Activated naive CD8-positive, alpha-beta T cell (primary cell): ENCODE measurements at regions not wholly inside any gene's neighbourhood (a gene's known extent, or its start where the extent isn't known, plus 50 kb on each side); places are given as distances from the start of the nearest gene placed in this dataset.
"Not testable (repeated sequence)": the region's sequence is repeated elsewhere in the genome, so short reads cannot be mapped to it uniquely, and the experiment has no call there.

ENCODE experiments used
- H3K27ac Mint-ChIP-seq: one replicate; pipeline ENCODE4 v1.8.0; 2021; ENCODE audit warnings: mixed read lengths
- H3K27me3 Mint-ChIP-seq: one replicate; pipeline ENCODE4 v1.8.0; 2021; ENCODE audit warnings: mixed read lengths
- H3K36me3 Mint-ChIP-seq: one replicate; pipeline ENCODE4 v1.8.0; 2021; ENCODE audit warnings: mixed read lengths
- H3K4me1 Mint-ChIP-seq: one replicate; pipeline ENCODE4 v1.8.0; 2021; ENCODE audit warnings: low read depth, mixed read lengths
- H3K4me3 Mint-ChIP-seq: one replicate; pipeline ENCODE4 v1.8.0; 2021; ENCODE audit warnings: mild to moderate bottlenecking, mixed read lengths
- H3K9me3 Mint-ChIP-seq: one replicate; pipeline ENCODE4 v1.8.0; 2021; ENCODE audit warnings: low read depth, mixed read lengths

GRCh38 chr1:189121941-189122340 is 1355.7 kb downstream of the BRINP3 start:
- no peak overlapping the region for H3K4me3 Mint-ChIP-seq
- no peaks in the 10 kb centered on the region for H3K27me3 Mint-ChIP-seq
- H3K4me1 Mint-ChIP-seq = no peaks in the 10 kb centered on the region
- H3K27ac Mint-ChIP-seq = no peak overlapping the region
- no peaks in the 10 kb centered on the region for H3K36me3 Mint-ChIP-seq
- no peaks in the 10 kb centered on the region for H3K9me3 Mint-ChIP-seq

GRCh38 chr1:189125694-189126093 is 1352.0 kb downstream of the BRINP3 start:
- H3K27ac Mint-ChIP-seq = no peak overlapping the region
- H3K4me3 Mint-ChIP-seq = no peak overlapping the region
- no peaks in the 10 kb centered on the region for H3K9me3 Mint-ChIP-seq
- H3K27me3 Mint-ChIP-seq = no peaks in the 10 kb centered on the region
- H3K36me3 Mint-ChIP-seq = no peaks in the 10 kb centered on the region
- no peaks in the 10 kb centered on the region for H3K4me1 Mint-ChIP-seq

GRCh38 chr1:189131576-189131975 is 1346.1 kb downstream of the BRINP3 start:
- Mint-ChIP-seq H3K4me1 (no peaks in the 10 kb centered on the region), H3K27me3 (no peaks in the 10 kb centered on the region), H3K27ac (no peak overlapping the region), H3K4me3 (no peak overlapping the region), H3K36me3 (no peaks in the 10 kb centered on the region), H3K9me3 (peaks cover 3% of the 10 kb centered on the region)

GRCh38 chr1:189139748-189140147 is 1337.9 kb downstream of the BRINP3 start:
- not testable (repeated sequence) for H3K9me3 Mint-ChIP-seq, H3K27ac Mint-ChIP-seq, H3K4me3 Mint-ChIP-seq, H3K4me1 Mint-ChIP-seq, H3K27me3 Mint-ChIP-seq, H3K36me3 Mint-ChIP-seq

- Mint-ChIP-seq H3K4me3 (no peak overlapping the region), H3K9me3 (no peaks in the 10 kb centered on the region), H3K4me1 (no peaks in the 10 kb centered on the region), H3K27me3 (no peaks in the 10 kb centered on the region), H3K36me3 (no peaks in the 10 kb centered on the region), H3K27ac (no peak overlapping the region)
These were observed 1336.6 kb downstream of the BRINP3 start for GRCh38 chr1:189141056-189141455.

GRCh38 chr1:189149547-189150375 is 1327.9 kb downstream of the BRINP3 start:
- no peak overlapping the region for H3K27ac Mint-ChIP-seq
- no peaks in the 10 kb centered on the region for H3K4me1 Mint-ChIP-seq
- H3K9me3 Mint-ChIP-seq = peaks cover 5% of the 10 kb centered on the region
- H3K27me3 Mint-ChIP-seq = no peaks in the 10 kb centered on the region
- no peak overlapping the region for H3K4me3 Mint-ChIP-seq
- no peaks in the 10 kb centered on the region for H3K36me3 Mint-ChIP-seq

- Mint-ChIP-seq H3K27me3 (no peaks in the 10 kb centered on the region), H3K9me3 (peaks cover 7% of the 10 kb centered on the region), H3K36me3 (no peaks in the 10 kb centered on the region), H3K4me3 (no peak overlapping the region), H3K27ac (no peak overlapping the region), H3K4me1 (no peaks in the 10 kb centered on the region)
These were observed 1327.0 kb downstream of the BRINP3 start for GRCh38 chr1:189150624-189151023.

GRCh38 chr1:189151361-189151760 is 1326.3 kb downstream of the BRINP3 start:
- peaks cover 9% of the 10 kb centered on the region for H3K9me3 Mint-ChIP-seq
- H3K4me1 Mint-ChIP-seq = no peaks in the 10 kb centered on the region
- no peaks in the 10 kb centered on the region for H3K36me3 Mint-ChIP-seq
- H3K27me3 Mint-ChIP-seq = no peaks in the 10 kb centered on the region
- no peak overlapping the region for H3K27ac Mint-ChIP-seq
- H3K4me3 Mint-ChIP-seq = no peak overlapping the region

GRCh38 chr1:189152685-189153084 is 1325.0 kb downstream of the BRINP3 start:
- peaks cover 9% of the 10 kb centered on the region for H3K9me3 Mint-ChIP-seq
- no peaks in the 10 kb centered on the region for H3K27me3 Mint-ChIP-seq
- no peaks in the 10 kb centered on the region for H3K4me1 Mint-ChIP-seq
- no peak overlapping the region for H3K4me3 Mint-ChIP-seq
- H3K27ac Mint-ChIP-seq = no peak overlapping the region
- no peaks in the 10 kb centered on the region for H3K36me3 Mint-ChIP-seq

- Mint-ChIP-seq H3K27me3 (no peaks in the 10 kb centered on the region), H3K9me3 (peaks cover 8% of the 10 kb centered on the region), H3K4me3 (no peak overlapping the region), H3K4me1 (no peaks in the 10 kb centered on the region), H3K27ac (no peak overlapping the region), H3K36me3 (no peaks in the 10 kb centered on the region)
These were observed 1319.5 kb downstream of the BRINP3 start for GRCh38 chr1:189158155-189158554.

GRCh38 chr1:189175889-189176288 is 1301.8 kb downstream of the BRINP3 start:
- Mint-ChIP-seq H3K9me3 (peaks cover 19% of the 10 kb centered on the region), H3K27ac (no peak overlapping the region), H3K4me3 (no peak overlapping the region)

GRCh38 chr1:189180057-189180456 is 1297.6 kb downstream of the BRINP3 start:
- no peaks in the 10 kb centered on the region for H3K36me3 Mint-ChIP-seq
- peaks cover 5% of the 10 kb centered on the region for H3K9me3 Mint-ChIP-seq
- no peak overlapping the region for H3K27ac Mint-ChIP-seq
- no peaks in the 10 kb centered on the region for H3K4me1 Mint-ChIP-seq
- H3K4me3 Mint-ChIP-seq = no peak overlapping the region
- no peaks in the 10 kb centered on the region for H3K27me3 Mint-ChIP-seq

More at GRCh38 chr1:189175889-189176288, 1301.8 kb downstream of the BRINP3 start:
- no peaks in the 10 kb centered on the region for H3K27me3 Mint-ChIP-seq
- no peaks in the 10 kb centered on the region for H3K36me3 Mint-ChIP-seq
- H3K4me1 Mint-ChIP-seq = no peaks in the 10 kb centered on the region

GRCh38 chr1:189185097-189185496 is 1292.6 kb downstream of the BRINP3 start:
- Mint-ChIP-seq H3K4me1 (no peaks in the 10 kb centered on the region), H3K9me3 (no peaks in the 10 kb centered on the region), H3K27me3 (no peaks in the 10 kb centered on the region), H3K4me3 (no peak overlapping the region), H3K36me3 (no peaks in the 10 kb centered on the region), H3K27ac (no peak overlapping the region)

GRCh38 chr1:189192741-189193520 is 1284.7 kb downstream of the BRINP3 start:
- H3K36me3 Mint-ChIP-seq = no peaks in the 10 kb centered on the region
- H3K9me3 Mint-ChIP-seq = peaks cover 4% of the 10 kb centered on the region
- no peak overlapping the region for H3K4me3 Mint-ChIP-seq
- no peak overlapping the region for H3K27ac Mint-ChIP-seq
- H3K4me1 Mint-ChIP-seq = no peaks in the 10 kb centered on the region
- H3K27me3 Mint-ChIP-seq = no peaks in the 10 kb centered on the region

- Mint-ChIP-seq H3K27me3 (no peaks in the 10 kb centered on the region), H3K27ac (no peak overlapping the region), H3K9me3 (peaks cover 3% of the 10 kb centered on the region), H3K36me3 (no peaks in the 10 kb centered on the region), H3K4me3 (no peak overlapping the region), H3K4me1 (no peaks in the 10 kb centered on the region)
These were observed 1271.8 kb downstream of the BRINP3 start for GRCh38 chr1:189205863-189206262.
